Endothelial cell (in vitro differentiated cells): ENCODE measurements at regions not wholly inside any gene's neighbourhood (a gene's known extent, or its start where the extent isn't known, plus 50 kb on each side); places are given as distances from the start of the nearest gene placed in this dataset.

Experiments used
- DNase-seq: peaks from one replicate; pipeline ENCODE4 v3.0.0; 2021; ENCODE audit warnings: low spot score
- H3K27ac Mint-ChIP-seq: one replicate; pipeline ENCODE4 v1.8.0; 2021; ENCODE audit warnings: mixed read lengths, inconsistent platforms; ENCODE audit not compliant: unreplicated experiment
- H3K27me3 Mint-ChIP-seq: one replicate; pipeline ENCODE4 v1.8.0; 2021; ENCODE audit warnings: mild to moderate bottlenecking, moderate library complexity, mixed read lengths, inconsistent platforms; ENCODE audit not compliant: unreplicated experiment
- H3K36me3 Mint-ChIP-seq: one replicate; pipeline ENCODE4 v1.8.0; 2021; ENCODE audit warnings: mild to moderate bottlenecking, low read depth, mixed read lengths, inconsistent platforms; ENCODE audit not compliant: unreplicated experiment
- H3K4me1 Mint-ChIP-seq: one replicate; pipeline ENCODE4 v1.8.0; 2021; ENCODE audit warnings: mild to moderate bottlenecking, mixed read lengths, inconsistent platforms; ENCODE audit not compliant: unreplicated experiment
- H3K4me3 Mint-ChIP-seq: one replicate; pipeline ENCODE4 v1.8.0; 2021; ENCODE audit warnings: mild to moderate bottlenecking, mixed read lengths, inconsistent platforms; ENCODE audit not compliant: unreplicated experiment
- H3K9me3 Mint-ChIP-seq: one replicate; pipeline ENCODE4 v1.8.0; 2021; ENCODE audit warnings: mixed read lengths, inconsistent platforms; ENCODE audit not compliant: unreplicated experiment
- CTCF ChIP-seq: fragments of 200-600 bp; sonication (generic); IDR thresholded peaks from one replicate; pipeline ENCODE4 v1.5.0; 2021; ENCODE audit warnings: antibody characterized with exemption; ENCODE audit not compliant: unreplicated experiment

GRCh38 chr1:82934074-82934473, 1064.9 kb downstream of the TTLL7 start:
- DNase-seq, result no peak
- no peak for TF ChIP-seq CTCF
- Mint-ChIP-seq H3K9me3 (no peaks in the 10 kb centered on the region), H3K27me3 (peaks cover 5% of the 10 kb centered on the region), H3K36me3 (no peaks in the 10 kb centered on the region), H3K4me1 (peaks cover 25% of the 10 kb centered on the region), H3K4me3 (no peak overlapping the region), H3K27ac (no peak overlapping the region)

- peak overlapping the region; percentile 46 for H3K27ac Mint-ChIP-seq
- H3K36me3 Mint-ChIP-seq, result no peaks in the 10 kb centered on the region
- peaks cover 29% of the 10 kb centered on the region for H3K4me1 Mint-ChIP-seq
- no peak overlapping the region for H3K4me3 Mint-ChIP-seq
- no peak for DNase-seq
- H3K9me3 Mint-ChIP-seq, result no peaks in the 10 kb centered on the region
- peaks cover 5% of the 10 kb centered on the region for H3K27me3 Mint-ChIP-seq
- no peak for TF ChIP-seq CTCF
Observed at GRCh38 chr1:82932727-82933126, 1066.2 kb downstream of the TTLL7 start.

- peak overlapping the region; percentile 17 for H3K4me3 Mint-ChIP-seq
- peaks cover 4% of the 10 kb centered on the region for H3K27me3 Mint-ChIP-seq
- DNase-seq, result no peak
- H3K4me1 Mint-ChIP-seq, result peaks cover 33% of the 10 kb centered on the region
- peak overlapping the region; percentile 100 for H3K27ac Mint-ChIP-seq
- no peak for TF ChIP-seq CTCF
- H3K9me3 Mint-ChIP-seq, result no peaks in the 10 kb centered on the region
- H3K36me3 Mint-ChIP-seq, result no peaks in the 10 kb centered on the region
Observed at GRCh38 chr1:82932207-82932606, 1066.7 kb downstream of the TTLL7 start.

GRCh38 chr1:82931006-82931405, 1067.9 kb downstream of the TTLL7 start:
- peak; percentile 22 for DNase-seq
- Mint-ChIP-seq H3K9me3 (no peaks in the 10 kb centered on the region), H3K36me3 (no peaks in the 10 kb centered on the region), H3K27ac (peak overlapping the region; percentile 100), H3K4me1 (peaks cover 33% of the 10 kb centered on the region), H3K27me3 (peaks cover 2% of the 10 kb centered on the region), H3K4me3 (peak overlapping the region; percentile 40)
- no peak for TF ChIP-seq CTCF

GRCh38 chr1:82927753-82928152, 1071.2 kb downstream of the TTLL7 start:
- Mint-ChIP-seq H3K4me1 (peaks cover 33% of the 10 kb centered on the region), H3K27me3 (peaks cover 4% of the 10 kb centered on the region), H3K9me3 (no peaks in the 10 kb centered on the region), H3K4me3 (no peak overlapping the region), H3K27ac (peak overlapping the region; percentile 50), H3K36me3 (no peaks in the 10 kb centered on the region)
- no peak for TF ChIP-seq CTCF
- no peak for DNase-seq
